IMR-90 (cell line): ENCODE measurements at regions not wholly inside any gene's neighbourhood (a gene's known extent, or its start where the extent isn't known, plus 50 kb on each side); places are given as distances from the start of the nearest gene placed in this dataset.

Source experiments
- BHLHE40 ChIP-seq: fragments of 150-350 bp; IDR thresholded peaks from 2 replicates; pipeline ENCODE4 v1.6.1; 2016; ENCODE audit warnings: mild to moderate bottlenecking, low read depth, low read length
- CEBPB ChIP-seq: IDR thresholded peaks from 2 replicates; pipeline ENCODE4 v1.6.1; 2012; ENCODE audit warnings: low read depth, low read length, improper control_type of control experiment
- CHD1 ChIP-seq: IDR thresholded peaks from 2 replicates; pipeline ENCODE4 v1.6.1; 2012; ENCODE audit warnings: low read depth, low read length, improper control_type of control experiment
- ELK1 ChIP-seq: fragments of 150-350 bp; IDR thresholded peaks from 2 replicates; pipeline ENCODE4 v1.6.1; 2016; ENCODE audit warnings: low read depth, mild to moderate bottlenecking, low read length, moderate library complexity, borderline replicate concordance
- FOS ChIP-seq: fragments of 150-350 bp; IDR thresholded peaks from 2 replicates; pipeline ENCODE4 v1.6.1; 2016; ENCODE audit warnings: low read depth, low read length
- MAFK ChIP-seq: IDR thresholded peaks from 2 replicates; pipeline ENCODE4 v1.6.1; 2012; ENCODE audit warnings: low read depth, low read length, improper control_type of control experiment
- MXI1 ChIP-seq: IDR thresholded peaks from 2 replicates; pipeline ENCODE4 v1.6.1; 2012; ENCODE audit warnings: low read depth, mild to moderate bottlenecking, low read length, moderate library complexity, borderline replicate concordance
- NFE2L2 ChIP-seq: fragments of 150-350 bp; IDR thresholded peaks from 2 replicates; pipeline ENCODE4 v1.6.1; 2016; ENCODE audit warnings: low read depth, mild to moderate bottlenecking, low read length
- POLR2A ChIP-seq: IDR thresholded peaks from 2 replicates; pipeline ENCODE4 v1.6.1; 2012; ENCODE audit warnings: mild to moderate bottlenecking, low read depth, low read length
- RAD21 ChIP-seq: IDR thresholded peaks from 2 replicates; pipeline ENCODE4 v1.6.1; 2012; ENCODE audit warnings: low read length, improper control_type of control experiment
- RCOR1 ChIP-seq: IDR thresholded peaks from 2 replicates; pipeline ENCODE4 v1.6.1; 2012; ENCODE audit warnings: mild to moderate bottlenecking, low read length, improper control_type of control experiment; ENCODE audit not compliant: insufficient replicate concordance
- SMC3 ChIP-seq: fragments of 150-350 bp; IDR thresholded peaks from 2 replicates; pipeline ENCODE4 v1.6.1; 2016; ENCODE audit warnings: low read depth, mild to moderate bottlenecking, antibody characterized with exemption, low read length, moderate library complexity
- USF2 ChIP-seq: fragments of 150-350 bp; IDR thresholded peaks from 2 replicates; pipeline ENCODE4 v1.6.1; 2017; ENCODE audit warnings: mild to moderate bottlenecking, antibody characterized with exemption, low read length, low read depth
- TF ChIP-seq, protein P1 (sequence below): conservative IDR thresholded peaks from 2 replicates; pipeline ENCODE4 v1.5.1; 2012; ENCODE audit warnings: mild to moderate bottlenecking, low read depth, low read length, improper control_type of control experiment

GRCh38 chr22:27513021-27513420, 288.5 kb downstream of the MN1 start:
- TF ChIP-seq, protein P1, sequence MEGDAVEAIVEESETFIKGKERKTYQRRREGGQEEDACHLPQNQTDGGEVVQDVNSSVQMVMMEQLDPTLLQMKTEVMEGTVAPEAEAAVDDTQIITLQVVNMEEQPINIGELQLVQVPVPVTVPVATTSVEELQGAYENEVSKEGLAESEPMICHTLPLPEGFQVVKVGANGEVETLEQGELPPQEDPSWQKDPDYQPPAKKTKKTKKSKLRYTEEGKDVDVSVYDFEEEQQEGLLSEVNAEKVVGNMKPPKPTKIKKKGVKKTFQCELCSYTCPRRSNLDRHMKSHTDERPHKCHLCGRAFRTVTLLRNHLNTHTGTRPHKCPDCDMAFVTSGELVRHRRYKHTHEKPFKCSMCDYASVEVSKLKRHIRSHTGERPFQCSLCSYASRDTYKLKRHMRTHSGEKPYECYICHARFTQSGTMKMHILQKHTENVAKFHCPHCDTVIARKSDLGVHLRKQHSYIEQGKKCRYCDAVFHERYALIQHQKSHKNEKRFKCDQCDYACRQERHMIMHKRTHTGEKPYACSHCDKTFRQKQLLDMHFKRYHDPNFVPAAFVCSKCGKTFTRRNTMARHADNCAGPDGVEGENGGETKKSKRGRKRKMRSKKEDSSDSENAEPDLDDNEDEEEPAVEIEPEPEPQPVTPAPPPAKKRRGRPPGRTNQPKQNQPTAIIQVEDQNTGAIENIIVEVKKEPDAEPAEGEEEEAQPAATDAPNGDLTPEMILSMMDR: no peak
- TF ChIP-seq SMC3 (no peak), MXI1 (no peak), MAFK (no peak), FOS (no peak), POLR2A (no peak), CEBPB (no peak), NFE2L2 (no peak), RAD21 (no peak), USF2 (no peak), RCOR1 (no peak), BHLHE40 (no peak), CHD1 (no peak), ELK1 (no peak)
